ENCODE measurements at regions not wholly inside any gene's neighbourhood (a gene's known extent, or its start where the extent isn't known, plus 50 kb on each side); places are given as distances from the start of the nearest gene placed in this dataset.
A peak's percentile ranks its signal among the peaks of the same experiment; 100 is the strongest.

DNA sequence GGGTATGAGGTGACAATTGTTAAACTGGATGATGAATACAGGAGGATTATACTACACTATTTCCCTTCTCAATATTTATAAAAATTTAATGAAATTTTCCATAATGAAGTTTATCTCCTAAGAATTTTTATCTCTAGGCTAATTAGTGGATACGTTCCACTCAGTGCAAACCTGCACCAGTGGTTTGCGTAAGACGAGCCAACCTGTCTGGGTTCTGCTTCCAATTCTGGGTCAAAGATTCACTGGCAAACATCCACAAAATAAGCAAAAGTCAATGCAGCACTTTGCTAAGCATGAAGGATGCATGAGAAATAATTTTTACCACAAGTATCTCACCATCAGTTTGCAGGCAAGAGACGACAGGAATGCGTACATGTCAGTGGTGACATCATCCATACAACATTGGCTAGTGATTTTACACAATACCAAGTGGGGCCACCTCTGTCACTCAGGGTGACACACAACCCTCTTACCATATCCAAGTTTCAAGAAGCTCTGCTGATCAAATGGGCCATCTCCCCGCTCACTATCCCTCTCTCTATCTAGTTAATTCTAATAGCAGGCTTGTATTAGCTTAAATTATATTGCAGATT, 51.7 kb downstream of the FAM50B start:
- H3K36me3 ChIP-seq (ENCODE audit: control insufficient read depth, insufficient read depth, low read length): no peaks in the 10 kb centered on the region
- H3K27me3 ChIP-seq (ENCODE audit: control insufficient read depth, insufficient read depth, low read length): no peaks in the 10 kb centered on the region
- no peak overlapping the region for H3K4me3 ChIP-seq (ENCODE audit: low read length)
- H3K9ac ChIP-seq (ENCODE audit: low read length): no peak overlapping the region
- H3K27ac ChIP-seq (ENCODE audit: low read depth, low read length): no peak overlapping the region
- no peaks in the 10 kb centered on the region for H3K4me1 ChIP-seq (ENCODE audit: control insufficient read depth, insufficient read depth, low read length)

DNA sequence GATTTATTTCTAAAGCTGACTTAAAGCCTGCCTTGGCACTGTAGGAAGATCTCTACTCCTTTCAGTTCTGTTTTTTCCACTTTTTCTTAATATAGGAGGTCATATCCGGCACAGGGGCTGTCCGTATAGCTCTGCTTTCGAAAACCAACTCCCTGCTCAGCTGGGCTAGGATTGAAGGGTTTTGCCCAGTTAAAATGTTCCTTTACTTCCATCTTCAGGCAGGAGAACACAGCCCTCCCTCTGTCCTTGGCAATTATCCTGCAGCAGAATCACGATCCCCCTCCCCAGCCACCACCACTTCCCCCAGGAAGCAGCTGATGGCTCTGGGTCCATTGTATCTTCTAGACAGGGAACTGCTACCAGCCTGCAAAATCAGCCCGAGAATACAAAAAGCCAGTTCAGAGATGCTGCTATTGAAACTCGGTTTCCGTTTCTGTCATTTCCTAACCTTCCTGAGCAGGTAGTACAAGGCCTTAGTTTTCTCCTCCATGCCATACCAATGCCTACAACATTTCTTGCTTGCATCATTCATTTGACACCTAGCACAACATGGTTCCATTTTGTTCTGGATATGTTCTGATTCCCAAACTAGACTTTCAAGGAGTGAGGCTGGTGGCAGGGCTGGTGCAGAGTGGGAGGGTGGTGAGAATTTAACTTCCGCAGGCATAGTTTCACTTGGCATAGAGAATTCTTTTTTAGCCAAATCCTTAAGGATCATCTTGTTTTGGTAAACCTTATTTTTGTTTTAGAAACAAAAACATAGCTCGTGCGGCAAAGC, 53.9 kb downstream of the FAM50B start:
- Histone ChIP-seq H3K36me3 (ENCODE audit: control insufficient read depth, insufficient read depth, low read length) (no peaks in the 10 kb centered on the region), H3K9ac (ENCODE audit: low read length) (no peak overlapping the region), H3K4me1 (ENCODE audit: control insufficient read depth, insufficient read depth, low read length) (no peaks in the 10 kb centered on the region), H3K4me3 (ENCODE audit: low read length) (no peak overlapping the region), H3K27me3 (ENCODE audit: control insufficient read depth, insufficient read depth, low read length) (no peaks in the 10 kb centered on the region), H3K27ac (ENCODE audit: low read depth, low read length) (no peak overlapping the region)

DNA sequence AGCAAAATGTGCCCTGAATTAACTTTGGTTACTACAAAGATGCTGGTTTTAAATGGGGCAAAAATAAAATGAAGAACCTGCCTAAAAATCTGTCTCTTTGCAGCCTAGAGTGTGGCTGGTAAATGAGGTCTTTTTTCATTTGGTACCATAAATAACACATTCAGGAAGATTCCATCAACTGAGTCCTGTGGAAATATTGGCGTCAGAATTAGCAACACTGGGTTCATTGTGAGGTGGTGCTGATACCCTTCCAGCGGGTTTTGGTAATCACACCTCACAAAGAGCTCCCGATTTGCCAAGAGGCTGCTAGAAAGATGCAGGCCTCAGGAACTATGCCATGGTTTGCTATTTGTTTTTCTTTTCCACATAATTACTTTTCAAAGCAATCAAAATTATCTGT, 55.3 kb downstream of the FAM50B start:
- no peak overlapping the region for H3K9ac ChIP-seq (ENCODE audit: low read length)
- H3K4me1 ChIP-seq (ENCODE audit: control insufficient read depth, insufficient read depth, low read length): no peaks in the 10 kb centered on the region
- no peaks in the 10 kb centered on the region for H3K27me3 ChIP-seq (ENCODE audit: control insufficient read depth, insufficient read depth, low read length)
- H3K4me3 ChIP-seq (ENCODE audit: low read length): no peak overlapping the region
- no peak overlapping the region for H3K27ac ChIP-seq (ENCODE audit: low read depth, low read length)
- H3K36me3 ChIP-seq (ENCODE audit: control insufficient read depth, insufficient read depth, low read length): no peaks in the 10 kb centered on the region

DNA sequence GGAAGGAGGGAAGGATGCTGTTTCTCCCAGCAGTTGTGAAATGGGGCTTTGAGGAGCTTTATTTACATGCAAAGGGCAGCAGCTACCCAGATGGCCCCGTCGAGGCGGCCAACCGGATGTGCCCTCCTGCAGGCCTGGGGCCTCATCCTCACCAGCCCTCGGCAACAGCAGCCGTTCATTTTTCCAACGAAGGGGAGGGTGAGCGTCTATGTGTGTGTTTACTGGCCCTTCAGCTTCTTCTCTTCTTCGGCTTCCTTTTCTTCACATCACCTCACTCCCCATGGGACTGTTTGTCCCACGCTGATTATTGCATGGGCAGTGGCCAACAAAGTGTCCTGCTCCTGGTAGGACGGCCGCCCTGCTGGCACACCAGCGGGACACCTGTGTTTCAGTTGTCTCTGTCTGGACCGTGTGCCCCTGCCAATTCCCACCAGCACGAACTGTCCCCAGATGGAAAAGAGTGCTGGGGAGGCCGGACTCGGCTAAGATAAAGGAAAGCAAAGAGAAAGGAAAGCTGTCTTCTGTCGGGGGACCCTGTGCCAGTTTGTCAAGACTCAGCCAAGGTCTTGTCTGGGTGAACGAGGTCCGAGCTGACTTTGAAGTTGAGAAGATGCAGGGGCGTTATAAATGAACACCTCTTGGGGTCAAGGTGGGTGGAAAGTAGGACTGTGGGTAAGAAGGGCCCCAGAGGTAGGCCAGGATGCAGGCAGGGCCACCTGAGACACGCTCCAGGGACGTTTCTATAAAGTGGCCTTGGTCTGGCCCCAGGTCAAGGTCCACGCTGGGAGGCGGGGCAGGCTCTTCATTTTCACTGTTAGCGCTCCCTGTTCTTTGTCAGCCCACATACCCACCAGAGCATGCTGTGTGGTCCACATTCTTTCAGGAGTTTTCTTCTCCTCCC, 57.0 kb downstream of the FAM50B start:
- Histone ChIP-seq H3K36me3 (ENCODE audit: control insufficient read depth, insufficient read depth, low read length) (no peaks in the 10 kb centered on the region), H3K4me3 (ENCODE audit: low read length) (no peak overlapping the region), H3K9ac (ENCODE audit: low read length) (no peak overlapping the region), H3K27ac (ENCODE audit: low read depth, low read length) (no peak overlapping the region), H3K27me3 (ENCODE audit: control insufficient read depth, insufficient read depth, low read length) (no peaks in the 10 kb centered on the region), H3K4me1 (ENCODE audit: control insufficient read depth, insufficient read depth, low read length) (peaks cover 2% of the 10 kb centered on the region)

- no peaks in the 10 kb centered on the region for H3K27me3 ChIP-seq (ENCODE audit: control insufficient read depth, insufficient read depth, low read length)
- H3K9ac ChIP-seq (ENCODE audit: low read length): no peak overlapping the region
- no peaks in the 10 kb centered on the region for H3K36me3 ChIP-seq (ENCODE audit: control insufficient read depth, insufficient read depth, low read length)
- peaks cover 8% of the 10 kb centered on the region for H3K4me1 ChIP-seq (ENCODE audit: control insufficient read depth, insufficient read depth, low read length)
- H3K4me3 ChIP-seq (ENCODE audit: low read length): no peak overlapping the region
- no peak overlapping the region for H3K27ac ChIP-seq (ENCODE audit: low read depth, low read length)
These were observed 57.6 kb downstream of the FAM50B start for GRCh38 chr6:3906846-3907151.

- peaks cover 23% of the 10 kb centered on the region for H3K4me1 ChIP-seq (ENCODE audit: control insufficient read depth, insufficient read depth, low read length)
- no peaks in the 10 kb centered on the region for H3K36me3 ChIP-seq (ENCODE audit: control insufficient read depth, insufficient read depth, low read length)
- H3K9ac ChIP-seq (ENCODE audit: low read length): no peak overlapping the region
- H3K27me3 ChIP-seq (ENCODE audit: control insufficient read depth, insufficient read depth, low read length): no peaks in the 10 kb centered on the region
- H3K4me3 ChIP-seq (ENCODE audit: low read length): no peak overlapping the region
- H3K27ac ChIP-seq (ENCODE audit: low read depth, low read length): no peak overlapping the region
These were observed 59.0 kb downstream of the FAM50B start for GRCh38 chr6:3908223-3908622.

GRCh38 chr6:3908961-3909360, 59.8 kb downstream of the FAM50B start:
- Histone ChIP-seq H3K27ac (ENCODE audit: low read depth, low read length) (no peak overlapping the region), H3K9ac (ENCODE audit: low read length) (no peak overlapping the region), H3K4me1 (ENCODE audit: control insufficient read depth, insufficient read depth, low read length) (peaks cover 26% of the 10 kb centered on the region), H3K27me3 (ENCODE audit: control insufficient read depth, insufficient read depth, low read length) (no peaks in the 10 kb centered on the region), H3K36me3 (ENCODE audit: control insufficient read depth, insufficient read depth, low read length) (no peaks in the 10 kb centered on the region), H3K4me3 (ENCODE audit: low read length) (no peak overlapping the region)

DNA sequence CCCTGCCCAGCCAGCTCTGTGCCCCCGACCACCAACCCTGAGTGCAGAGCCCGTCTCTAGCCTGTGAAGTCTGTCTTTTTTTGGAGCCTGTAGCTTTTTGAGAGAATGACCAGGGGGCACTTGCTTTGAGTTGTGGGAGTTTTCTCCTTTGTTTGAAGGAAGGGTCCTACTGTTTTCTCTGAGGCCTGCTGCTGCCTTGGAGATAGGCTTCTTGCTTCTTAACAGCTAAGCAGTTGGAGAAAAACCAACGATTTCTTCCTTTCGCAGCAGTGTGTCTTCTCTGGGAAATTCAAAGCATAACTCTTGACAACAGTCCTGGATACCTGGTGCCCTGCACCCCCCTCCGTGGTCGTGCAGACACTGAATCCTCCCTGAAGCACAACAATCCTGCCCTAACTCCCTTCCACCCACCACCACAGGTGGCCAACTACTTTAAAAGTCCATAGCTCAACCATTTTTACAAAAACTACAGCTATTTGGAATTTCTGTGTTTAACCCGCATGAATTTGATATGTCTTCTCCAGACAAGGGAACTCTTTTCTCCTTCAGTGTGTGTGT, 61.0 kb downstream of the FAM50B start:
- Histone ChIP-seq H3K36me3 (ENCODE audit: control insufficient read depth, insufficient read depth, low read length) (no peaks in the 10 kb centered on the region), H3K27ac (ENCODE audit: low read depth, low read length) (no peak overlapping the region), H3K4me3 (ENCODE audit: low read length) (no peak overlapping the region), H3K4me1 (ENCODE audit: control insufficient read depth, insufficient read depth, low read length) (peaks cover 26% of the 10 kb centered on the region), H3K9ac (ENCODE audit: low read length) (no peak overlapping the region), H3K27me3 (ENCODE audit: control insufficient read depth, insufficient read depth, low read length) (no peaks in the 10 kb centered on the region)

- H3K36me3 ChIP-seq (ENCODE audit: control insufficient read depth, insufficient read depth, low read length): no peaks in the 10 kb centered on the region
- peaks cover 26% of the 10 kb centered on the region for H3K4me1 ChIP-seq (ENCODE audit: control insufficient read depth, insufficient read depth, low read length)
- no peak overlapping the region for H3K9ac ChIP-seq (ENCODE audit: low read length)
- no peaks in the 10 kb centered on the region for H3K27me3 ChIP-seq (ENCODE audit: control insufficient read depth, insufficient read depth, low read length)
- no peak overlapping the region for H3K4me3 ChIP-seq (ENCODE audit: low read length)
- peak overlapping the region; percentile 79 for H3K27ac ChIP-seq (ENCODE audit: low read depth, low read length)
These were observed 62.0 kb downstream of the FAM50B start for GRCh38 chr6:3911130-3911529.

GRCh38 chr6:3911614-3912336, 62.6 kb downstream of the FAM50B start:
- Histone ChIP-seq H3K9ac (ENCODE audit: low read length) (no peak overlapping the region), H3K27ac (ENCODE audit: low read depth, low read length) (peak overlapping the region; percentile 79), H3K4me3 (ENCODE audit: low read length) (no peak overlapping the region), H3K4me1 (ENCODE audit: control insufficient read depth, insufficient read depth, low read length) (peaks cover 26% of the 10 kb centered on the region), H3K27me3 (ENCODE audit: control insufficient read depth, insufficient read depth, low read length) (no peaks in the 10 kb centered on the region), H3K36me3 (ENCODE audit: control insufficient read depth, insufficient read depth, low read length) (no peaks in the 10 kb centered on the region)

- Histone ChIP-seq H3K27me3 (ENCODE audit: control insufficient read depth, insufficient read depth, low read length) (no peaks in the 10 kb centered on the region), H3K9ac (ENCODE audit: low read length) (no peak overlapping the region), H3K36me3 (ENCODE audit: control insufficient read depth, insufficient read depth, low read length) (no peaks in the 10 kb centered on the region), H3K4me1 (ENCODE audit: control insufficient read depth, insufficient read depth, low read length) (peaks cover 26% of the 10 kb centered on the region), H3K27ac (ENCODE audit: low read depth, low read length) (peak overlapping the region; percentile 79), H3K4me3 (ENCODE audit: low read length) (no peak overlapping the region)
These were observed 63.3 kb downstream of the FAM50B start for GRCh38 chr6:3912361-3913076.
